RWPE1 (cell line): ENCODE measurements at regions not wholly inside any gene's neighbourhood (a gene's known extent, or its start where the extent isn't known, plus 50 kb on each side); places are given as distances from the start of the nearest gene placed in this dataset.
"Not testable (repeated sequence)": the region's sequence is repeated elsewhere in the genome, so short reads cannot be mapped to it uniquely, and the experiment has no call there.

ENCODE experiments used
- CTCF ChIA-PET: fragments of 350-600 bp; sonication (Branson Sonifier 250); formaldehyde crosslinking; extraction: SDS; loops from one replicate; lab custom pipeline; 2021; lab: Yijun Ruan, JAX
- POLR2A ChIA-PET: fragments of 400-600 bp; formaldehyde crosslinking; extraction: SDS; loops from one replicate; lab custom pipeline; 2020; ENCODE audit warnings: antibody characterized with exemption; ENCODE audit not compliant: low non-redundant PET; lab: Yijun Ruan, JAX
- DNase-seq: peaks from one replicate; pipeline ENCODE4 v3.0.0; 2012; ENCODE audit warnings: low spot score
- H3K27ac ChIP-seq: fragments of 450-650 bp; 2 replicates; pipeline ENCODE4 v1.5.1; 2017
- CTCF ChIP-seq: fragments of 450-650 bp; conservative IDR thresholded peaks from 2 replicates; pipeline ENCODE4 v1.5.1; 2017; ENCODE audit warnings: low read depth, mild to moderate bottlenecking

- no peak overlapping the region for H3K27ac ChIP-seq
- ChIA-PET CTCF (no interaction called here), POLR2A (no interaction called here)
- DNase-seq, result no peak
- no peak for TF ChIP-seq CTCF
Observed at GRCh38 chr14:30235485-30235884, 307.8 kb upstream of the PRKD1 start.

- DNase-seq, result no peak
- no peak for TF ChIP-seq CTCF
- ChIA-PET CTCF (no interaction called here), POLR2A (no interaction called here)
- no peak overlapping the region for H3K27ac ChIP-seq
Observed at GRCh38 chr14:30238936-30239335, 311.3 kb upstream of the PRKD1 start.

GRCh38 chr14:30240018-30240417 is 312.4 kb upstream of the PRKD1 start:
- no peak for TF ChIP-seq CTCF
- ChIA-PET CTCF (no interaction called here), POLR2A (no interaction called here)
- DNase-seq, result no peak
- no peak overlapping the region for H3K27ac ChIP-seq

- CTCF ChIA-PET, result no interaction called here
- no peak for DNase-seq
Observed at GRCh38 chr14:30240685-30241084, 313.0 kb upstream of the PRKD1 start.

GRCh38 chr14:30242744-30243143 is 315.1 kb upstream of the PRKD1 start:
- ChIA-PET CTCF (no interaction called here), POLR2A (no interaction called here)
- DNase-seq, result no peak
- no peak overlapping the region for H3K27ac ChIP-seq
- no peak for TF ChIP-seq CTCF

More at GRCh38 chr14:30240685-30241084, 313.0 kb upstream of the PRKD1 start:
- POLR2A ChIA-PET, result no interaction called here
- no peak for TF ChIP-seq CTCF
- H3K27ac ChIP-seq, result no peak overlapping the region

- no peak for DNase-seq
- H3K27ac ChIP-seq, result no peak overlapping the region
- CTCF ChIA-PET, result interaction anchor here (0.6 kb wide), 1 partner anchor 795 kb away, joined by 3 read pairs; no protein-coding TSS in a partner anchor
- no peak for TF ChIP-seq CTCF
- POLR2A ChIA-PET, result no interaction called here
Observed at GRCh38 chr14:30243207-30243606, 315.6 kb upstream of the PRKD1 start.

GRCh38 chr14:30243805-30244204 is 315.2 kb upstream of the G2E3 start:
- peak; percentile 81 for DNase-seq
- no peak overlapping the region for H3K27ac ChIP-seq
- ChIA-PET CTCF (interaction anchor here (0.6 to 0.7 kb wide), 2 partner anchors 21 to 796 kb away, joined by 3 to 4 read pairs; no protein-coding TSS in a partner anchor), POLR2A (no interaction called here)
- TF ChIP-seq CTCF, result no peak

- POLR2A ChIA-PET, DNase-seq: not testable (repeated sequence)
- CTCF ChIA-PET, result interaction anchor here (0.7 kb wide), 2 partner anchors 21 to 26 kb away, joined by 3 to 4 read pairs; no protein-coding TSS in a partner anchor
- peak overlapping the region; percentile 60 for H3K27ac ChIP-seq
Observed at GRCh38 chr14:30244348-30244747, 314.6 kb upstream of the G2E3 start.
